Upper lobe of left lung (tissue), 4 donors: ENCODE measurements at regions not wholly inside any gene's neighbourhood (a gene's known extent, or its start where the extent isn't known, plus 50 kb on each side); places are given as distances from the start of the nearest gene placed in this dataset.

Source experiments
- CTCF ChIP-seq, 6 experiments: fragments of 450-650 bp in 4 of 6; fragments of 200-600 bp in 2 of 6; sonication (generic) in 2 of 6; IDR thresholded peaks; one replicate each; pipeline ENCODE4 v1.5.1; 2016 to 2019; ENCODE audit warnings: antibody characterized with exemption in 6 of 6
- POLR2A ChIP-seq, 4 donors: fragments of 450-650 bp; IDR thresholded peaks; one replicate each; pipeline ENCODE4 v1.5.1; 2016 to 2017; ENCODE audit warnings: antibody characterized with exemption in 4 of 4, mild to moderate bottlenecking in 2 of 4
- POLR2AphosphoS5 ChIP-seq, 2 donors: sonication (generic); formaldehyde crosslinking; IDR thresholded peaks; one replicate each; pipeline ENCODE4 v1.5.1; 2017; ENCODE audit warnings: antibody characterized with exemption in 2 of 2

- TF ChIP-seq POLR2AphosphoS5 (IDR thresholded peaks at IDR 0.05) = no peak
- TF ChIP-seq CTCF (IDR thresholded peaks at IDR 0.05) = no peak
- TF ChIP-seq POLR2A (IDR thresholded peaks at IDR 0.05) = no peak
Observed at GRCh38 chr2:21668078-21668710, 544.4 kb downstream of the TDRD15 start.
